PC-3 (cell line): ENCODE measurements at regions not wholly inside any gene's neighbourhood (a gene's known extent, or its start where the extent isn't known, plus 50 kb on each side); places are given as distances from the start of the nearest gene placed in this dataset.

Experiments
- CTCF ChIP-seq: fragments of 300-600 bp; sonication (generic); conservative IDR thresholded peaks from 2 replicates; pipeline ENCODE4 v1.5.1; 2017; ENCODE audit warnings: antibody characterized with exemption, low read depth, mild to moderate bottlenecking, low read length
- EZH2 ChIP-seq: fragments of 300-600 bp; sonication (generic); IDR thresholded peaks from one replicate; pipeline ENCODE4 v1.6.1; 2017; ENCODE audit warnings: antibody characterized with exemption, mild to moderate bottlenecking, low read length; ENCODE audit not compliant: unreplicated experiment
- EZH2phosphoT487 ChIP-seq: fragments of 300-600 bp; sonication (generic); IDR thresholded peaks from 2 replicates; pipeline ENCODE4 v1.6.1; 2018; ENCODE audit warnings: mild to moderate bottlenecking, antibody characterized with exemption, low read length, borderline replicate concordance

DNA sequence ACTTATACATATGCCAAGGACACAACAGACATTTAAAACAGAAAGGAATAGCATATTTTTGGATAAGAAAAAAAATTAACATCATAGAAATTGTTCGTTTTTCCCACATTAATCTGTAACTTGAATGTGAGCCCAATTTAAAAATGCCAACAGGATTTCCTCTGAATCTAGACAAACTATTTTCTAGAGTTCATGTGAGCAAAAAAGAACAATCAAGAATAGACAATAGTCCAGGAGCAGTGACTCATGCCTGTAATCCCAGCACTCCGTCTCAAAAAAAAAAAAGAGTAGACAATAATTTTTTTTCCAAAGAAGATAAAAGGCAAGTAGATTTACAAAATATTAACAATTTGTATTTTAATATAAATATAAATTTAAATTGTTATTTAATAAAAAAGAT, 73.7 kb upstream of the DUSP21 start:
- TF ChIP-seq EZH2 (no peak), CTCF (no peak), EZH2phosphoT487 (no peak)
